B cell (primary cell): ENCODE measurements at regions not wholly inside any gene's neighbourhood (a gene's known extent, or its start where the extent isn't known, plus 50 kb on each side); places are given as distances from the start of the nearest gene placed in this dataset.

Experiments
- ATAC-seq: fragments of 200-7000 bp; cut with Tn5 transposase; one replicate; pipeline ENCODE4 v1.10.0; 2021; ENCODE audit warnings: low read depth, mild to moderate bottlenecking, moderate number of reproducible peaks, moderate library complexity
- CTCF ChIA-PET: fragments of 350-600 bp; sonication (Branson Sonifier 250); formaldehyde crosslinking; loops from one replicate; lab custom pipeline; 2021; ENCODE audit warnings: antibody characterized with exemption, inconsistent platforms; lab: Charles Lee
- POLR2A ChIA-PET: fragments of 350-600 bp; sonication (Branson Sonifier 250); formaldehyde crosslinking; loops from one replicate; lab custom pipeline; 2021; ENCODE audit warnings: antibody characterized with exemption; lab: Charles Lee
- DNase-seq: peaks from one replicate; pipeline ENCODE4 v3.0.0; 2013
- H2AFZ ChIP-seq: 2 replicates; pipeline ENCODE4 v1.6.1; 2012; ENCODE audit warnings: mild to moderate bottlenecking, low read depth, low read length; ENCODE audit not compliant: insufficient read depth, poor library complexity, severe bottlenecking
- H3K27ac ChIP-seq, 2 donors: 1 replicate in 1 of 2; 2 replicates in 1 of 2; pipeline ENCODE4 v1.5.1; 2012 to 2013; ENCODE audit warnings: low read length in 2 of 2, mild to moderate bottlenecking in 2 of 2, moderate library complexity in 1 of 2
- H3K27me3 ChIP-seq, 4 experiments: fragments of 200-600 bp in 1 of 4; sonication (generic) in 1 of 4; replicated peaks in 1 of 4; 1 replicate in 2 of 4; 2 replicates in 2 of 4; pipeline versions ENCODE4 v1.6.1 to v1.7.0; 2013 to 2016; ENCODE audit warnings: low read length in 3 of 4, mild to moderate bottlenecking in 2 of 4, mixed read lengths in 1 of 4, moderate library complexity in 1 of 4; ENCODE audit not compliant: insufficient read depth in 4 of 4, control insufficient read depth in 3 of 4; ENCODE audit errors: control extremely low read depth in 1 of 4
- H3K36me3 ChIP-seq, 2 experiments: replicated peaks in 1 of 2; 1 replicate in 1 of 2; 2 replicates in 1 of 2; pipeline versions ENCODE4 v1.6.1 to v1.7.1; 2013; ENCODE audit warnings: low read length in 1 of 2; ENCODE audit not compliant: insufficient read depth in 2 of 2, control insufficient read depth in 1 of 2; ENCODE audit errors: control extremely low read depth in 1 of 2, extremely low read depth in 1 of 2
- H3K4me1 ChIP-seq, 2 donors: fragments of 200-600 bp in 1 of 2; sonication (generic) in 1 of 2; 1 replicate in 1 of 2; 2 replicates in 1 of 2; pipeline versions ENCODE4 v1.5.1 to v1.6.1; 2013 to 2017; ENCODE audit warnings: low read length in 2 of 2; ENCODE audit not compliant: control insufficient read depth in 2 of 2, insufficient read depth in 2 of 2
- H3K4me2 ChIP-seq: replicated peaks from 2 replicates; pipeline ENCODE3; 2012; ENCODE audit warnings: mild to moderate bottlenecking, low read depth, low read length; ENCODE audit not compliant: poor library complexity, severe bottlenecking
- H3K4me3 ChIP-seq, 5 experiments: fragments of 200-600 bp in 1 of 5; sonication (generic) in 1 of 5; 1 replicate in 3 of 5; 2 replicates in 2 of 5; pipeline versions ENCODE4 v1.5.1 to v1.7.0; 2011 to 2016; ENCODE audit warnings: low read length in 4 of 5, mild to moderate bottlenecking in 4 of 5, low read depth in 2 of 5, control low read depth in 1 of 5, moderate library complexity in 1 of 5; ENCODE audit not compliant: insufficient read depth in 1 of 5; ENCODE audit errors: control extremely low read depth in 1 of 5, extremely low read depth in 1 of 5
- H3K79me2 ChIP-seq: fragments of 200-600 bp; sonication (generic); one replicate; pipeline ENCODE4 v1.6.0; 2016; ENCODE audit warnings: low read length; ENCODE audit not compliant: control insufficient read depth, insufficient read depth
- H3K9ac ChIP-seq: fragments of 200-600 bp; sonication (generic); 2 replicates; pipeline ENCODE4 v1.6.1; 2017; ENCODE audit warnings: mild to moderate bottlenecking, low read length, moderate library complexity
- H3K9me3 ChIP-seq, 3 donors: one replicate each; pipeline versions ENCODE4 v1.6.1 to v1.7.1; 2013; ENCODE audit warnings: low read length in 2 of 3; ENCODE audit not compliant: control insufficient read depth in 2 of 3, insufficient read depth in 1 of 3; ENCODE audit errors: control extremely low read depth in 1 of 3
- H4K20me1 ChIP-seq: 2 replicates; pipeline ENCODE4 v1.6.0; 2012; ENCODE audit warnings: mild to moderate bottlenecking, low read length; ENCODE audit not compliant: insufficient read depth, control insufficient read depth, poor library complexity, severe bottlenecking
- H3K27ac Mint-ChIP-seq: one replicate; pipeline ENCODE4 v1.8.0; 2021; ENCODE audit warnings: mixed read lengths
- H3K27me3 Mint-ChIP-seq: one replicate; pipeline ENCODE4 v1.8.0; 2021; ENCODE audit warnings: mixed read lengths
- H3K4me1 Mint-ChIP-seq: one replicate; pipeline ENCODE4 v1.8.0; 2021; ENCODE audit warnings: mixed read lengths
- H3K4me3 Mint-ChIP-seq: one replicate; pipeline ENCODE4 v1.8.0; 2021; ENCODE audit warnings: mixed read lengths
- H3K9me3 Mint-ChIP-seq: one replicate; pipeline ENCODE4 v1.8.0; 2022; ENCODE audit warnings: mixed read lengths; ENCODE audit not compliant: insufficient read depth
- CTCF ChIP-seq: fragments of 200-600 bp; IDR thresholded peaks from one replicate; pipeline ENCODE4 v1.8.0; 2022; ENCODE audit warnings: antibody characterized with exemption, mild to moderate bottlenecking
- EZH2 ChIP-seq: IDR thresholded peaks from 2 replicates; pipeline ENCODE4 v1.6.1; 2012; ENCODE audit warnings: borderline replicate concordance, low read depth, mild to moderate bottlenecking, moderate library complexity, low read length; ENCODE audit not compliant: insufficient read depth, poor library complexity, severe bottlenecking
- WGBS: methylation state at CpG from one replicate; pipeline ENCODE4 v1.1.5; 2013; ENCODE audit warnings: missing lambda C conversion rate; ENCODE audit not compliant: insufficient coverage; 5-methylcytosine and 5-hydroxymethylcytosine counted together
- intact Hi-C: fragments of 100-400 bp; cut with micrococcal nuclease; formaldehyde crosslinking; loops from one replicate; pipeline ENCODE4 v1.10.0; 2022

- no peaks in the 10 kb centered on the region for H3K9me3 Mint-ChIP-seq
- H3K4me2 ChIP-seq, result no peak overlapping the region
- H3K27me3 Mint-ChIP-seq, result no peaks in the 10 kb centered on the region
- DNase-seq, result no peak
- intact Hi-C loops, result no loop called here
- H3K9ac ChIP-seq, result no peak overlapping the region
- H3K4me1 Mint-ChIP-seq, result no peaks in the 10 kb centered on the region
- H3K27me3 ChIP-seq, result no peaks in the 10 kb centered on the region
- H4K20me1 ChIP-seq, result no peaks in the 10 kb centered on the region
- H3K79me2 ChIP-seq, result no peaks in the 10 kb centered on the region
- TF ChIP-seq EZH2, result no peak
- no peak for TF ChIP-seq CTCF
- no peak for ATAC-seq
- H3K4me3 ChIP-seq, result no peak overlapping the region
- H3K27ac Mint-ChIP-seq, result no peak overlapping the region
- H3K9me3 ChIP-seq, result no peaks in the 10 kb centered on the region
- no peak overlapping the region for H3K27ac ChIP-seq
- no CpG with 5 or more reads among the region's 2 CpGs for WGBS
- H3K4me3 Mint-ChIP-seq, result no peak overlapping the region
- H3K4me1 ChIP-seq, result no peaks in the 10 kb centered on the region
- H2AFZ ChIP-seq, result no peak overlapping the region
- CTCF ChIA-PET, result no interaction called here
- POLR2A ChIA-PET, result no interaction called here
- no peaks in the 10 kb centered on the region for H3K36me3 ChIP-seq
These were observed 56.3 kb upstream of the ZEB1 start for GRCh38 chr10:31262672-31263071.

GRCh38 chr10:31263903-31264302 is 55.1 kb upstream of the ZEB1 start:
- Histone ChIP-seq H3K4me3 (no peak overlapping the region), H3K9ac (no peak overlapping the region), H4K20me1 (no peaks in the 10 kb centered on the region), H3K4me2 (no peak overlapping the region), H2AFZ (no peak overlapping the region), H3K4me1 (no peaks in the 10 kb centered on the region), H3K36me3 (no peaks in the 10 kb centered on the region), H3K79me2 (no peaks in the 10 kb centered on the region), H3K9me3 (no peaks in the 10 kb centered on the region), H3K27me3 (no peaks in the 10 kb centered on the region), H3K27ac (no peak overlapping the region)
- ChIA-PET CTCF (no interaction called here), POLR2A (no interaction called here)
- Mint-ChIP-seq H3K9me3 (no peaks in the 10 kb centered on the region), H3K4me3 (no peak overlapping the region), H3K27ac (no peak overlapping the region), H3K4me1 (no peaks in the 10 kb centered on the region), H3K27me3 (no peaks in the 10 kb centered on the region)
- DNase-seq, result no peak
- intact Hi-C loops, result no loop called here
- ATAC-seq, result no peak
- WGBS, result 94% methylated on average over 5 of the region's 5 CpGs
- TF ChIP-seq CTCF (no peak), EZH2 (no peak)
